IPS DF 4.7 (cell line): ENCODE measurements at regions not wholly inside any gene's neighbourhood (a gene's known extent, or its start where the extent isn't known, plus 50 kb on each side); places are given as distances from the start of the nearest gene placed in this dataset.
A peak's percentile ranks its signal among the peaks of the same experiment; 100 is the strongest.
"Not testable (repeated sequence)": the region's sequence is repeated elsewhere in the genome, so short reads cannot be mapped to it uniquely, and the experiment has no call there.

ENCODE experiments used
- DNase-seq: peaks from one replicate; pipeline ENCODE4 v3.0.0-alpha.2; 2013; ENCODE audit warnings: low spot score; ENCODE audit errors: extremely low read depth

- DNase-seq = not testable (repeated sequence)
These were observed 153.7 kb upstream of the MYRIP start for GRCh38 chr3:39655718-39656117.

GRCh38 chr3:39657075-39657474, 152.3 kb upstream of the MYRIP start:
- no peak for DNase-seq

- DNase-seq = no peak
These were observed 151.6 kb upstream of the MYRIP start for GRCh38 chr3:39657775-39658174.

GRCh38 chr3:39664931-39665330, 144.5 kb upstream of the MYRIP start:
- DNase-seq = no peak

GRCh38 chr3:39665441-39665840, 144.0 kb upstream of the MYRIP start:
- DNase-seq = no peak

GRCh38 chr3:39668420-39668819, 141.0 kb upstream of the MYRIP start:
- peak; percentile 30 for DNase-seq

GRCh38 chr3:39671116-39671515, 138.3 kb upstream of the MYRIP start:
- no peak for DNase-seq

GRCh38 chr3:39671600-39671999, 137.8 kb upstream of the MYRIP start:
- no peak for DNase-seq

- DNase-seq = no peak
These were observed 104.0 kb upstream of the MYRIP start for GRCh38 chr3:39705351-39705900.

GRCh38 chr3:39707314-39707909, 102.0 kb upstream of the MYRIP start:
- DNase-seq = no peak

GRCh38 chr3:39712413-39713048, 96.9 kb upstream of the MYRIP start:
- no peak for DNase-seq

- not testable (repeated sequence) for DNase-seq
These were observed 96.1 kb upstream of the MYRIP start for GRCh38 chr3:39713341-39713740.

GRCh38 chr3:39716849-39717248, 92.6 kb upstream of the MYRIP start:
- no peak for DNase-seq

- no peak for DNase-seq
These were observed 90.5 kb upstream of the MYRIP start for GRCh38 chr3:39718674-39719595.

GRCh38 chr3:39721076-39721475, 88.3 kb upstream of the MYRIP start:
- DNase-seq = no peak

- DNase-seq = no peak
These were observed 85.1 kb upstream of the MYRIP start for GRCh38 chr3:39724233-39724846.

GRCh38 chr3:39725321-39725720, 84.1 kb upstream of the MYRIP start:
- no peak for DNase-seq

- no peak for DNase-seq
These were observed 82.0 kb upstream of the MYRIP start for GRCh38 chr3:39727415-39727814.

GRCh38 chr3:39733804-39734203, 75.6 kb upstream of the MYRIP start:
- DNase-seq = no peak

- DNase-seq = not testable (repeated sequence)
These were observed 69.8 kb upstream of the MYRIP start for GRCh38 chr3:39739658-39740057.

- no peak for DNase-seq
These were observed 64.7 kb upstream of the MYRIP start for GRCh38 chr3:39744746-39745145.

- DNase-seq = no peak
These were observed 61.4 kb upstream of the MYRIP start for GRCh38 chr3:39748002-39748401.
